ENCODE measurements at regions not wholly inside any gene's neighbourhood (a gene's known extent, or its start where the extent isn't known, plus 50 kb on each side); places are given as distances from the start of the nearest gene placed in this dataset.

GRCh38 chr18:22695674-22696073 lies 237.5 kb upstream of the RBBP8 start:
- ATAC-seq = no peak
- H3K9me3 Mint-ChIP-seq = peaks cover 7% of the 10 kb centered on the region; the same call in 1 of the 2 replicates
- H3K4me3 Mint-ChIP-seq = no peak overlapping the region
- no peak overlapping the region for H3K27ac Mint-ChIP-seq
- peaks cover 20% of the 10 kb centered on the region for H3K4me1 Mint-ChIP-seq
- no peaks in the 10 kb centered on the region; the same call in 1 of the 2 replicates for H3K27me3 Mint-ChIP-seq (ENCODE audit: low read depth)
- no peaks in the 10 kb centered on the region for H3K36me3 Mint-ChIP-seq
- TF ChIP-seq AFF4 (CRISPR knock-in tag; IDR thresholded peaks at IDR 0.05; ENCODE audit: borderline replicate concordance) (no peak), ATF6 (CRISPR knock-in tag; IDR thresholded peaks at IDR 0.05) (no peak), CREM (CRISPR knock-in tag; IDR thresholded peaks at IDR 0.05) (no peak), ZNF512 (CRISPR knock-in tag; IDR thresholded peaks at IDR 0.05; ENCODE audit: borderline replicate concordance) (no peak), ZNF532 (CRISPR knock-in tag; IDR thresholded peaks at IDR 0.05; ENCODE audit: borderline replicate concordance) (no peak), TP53 (CRISPR knock-in tag; IDR thresholded peaks at IDR 0.05) (no peak), ZBTB21 (CRISPR knock-in tag; IDR thresholded peaks at IDR 0.05; ENCODE audit: borderline replicate concordance) (no peak), HMGXB4 (CRISPR knock-in tag; IDR thresholded peaks at IDR 0.05) (no peak), ATF3 (CRISPR knock-in tag; conservative IDR thresholded peaks at IDR 0.05) (no peak), ZNF219 (CRISPR knock-in tag; IDR thresholded peaks at IDR 0.05; ENCODE audit: borderline replicate concordance) (no peak), MYBL2 (CRISPR knock-in tag; IDR thresholded peaks at IDR 0.05) (no peak)
- CTCF ChIA-PET = interaction anchor here (1.0 kb wide), 1 partner anchor 9 kb away, joined by 3 read pairs; no protein-coding TSS in a partner anchor
- no peak for DNase-seq (ENCODE audit: low spot score)
- POLR2A ChIA-PET = no interaction called here

Measured in WTC11 (cell line).